Stimulated activated CD4-positive, alpha-beta T cell treated with anti-CD3 and anti-CD28 coated beads, Interleukin-12 subunit alpha, Interleukin-12 subunit beta, amount 100 ng/mL, for 4 hours (primary cell): ENCODE measurements at regions not wholly inside any gene's neighbourhood (a gene's known extent, or its start where the extent isn't known, plus 50 kb on each side); places are given as distances from the start of the nearest gene placed in this dataset.

Experiments
- DNase-seq: peaks from one replicate; pipeline ENCODE4 v3.0.0-alpha.2; 2020

GRCh38 chr1:98420376-98421084, 241.0 kb upstream of the SNX7 start:
- no peak for DNase-seq

- no peak for DNase-seq
These were observed 243.7 kb upstream of the SNX7 start for GRCh38 chr1:98417820-98418219.

- no peak for DNase-seq
These were observed 251.4 kb upstream of the SNX7 start for GRCh38 chr1:98410082-98410481.

GRCh38 chr1:98406352-98407088, 255.0 kb upstream of the SNX7 start:
- DNase-seq: no peak

- no peak for DNase-seq
These were observed 255.9 kb upstream of the SNX7 start for GRCh38 chr1:98405581-98406074.

- DNase-seq: no peak
These were observed 256.7 kb upstream of the SNX7 start for GRCh38 chr1:98404866-98405265.

GRCh38 chr1:98403963-98404480, 257.5 kb upstream of the SNX7 start:
- DNase-seq: no peak

- no peak for DNase-seq
These were observed 258.7 kb upstream of the SNX7 start for GRCh38 chr1:98402860-98403259.

GRCh38 chr1:98400446-98400845, 261.1 kb upstream of the SNX7 start:
- no peak for DNase-seq

GRCh38 chr1:98399218-98399617, 262.3 kb upstream of the SNX7 start:
- no peak for DNase-seq

GRCh38 chr1:98398649-98399048, 262.9 kb upstream of the SNX7 start:
- no peak for DNase-seq

GRCh38 chr1:98398092-98398491, 263.4 kb upstream of the SNX7 start:
- DNase-seq: no peak

GRCh38 chr1:98393719-98394118, 267.8 kb upstream of the SNX7 start:
- DNase-seq: no peak

GRCh38 chr1:98391175-98391574, 270.3 kb upstream of the SNX7 start:
- DNase-seq: no peak

- DNase-seq: no peak
These were observed 271.7 kb upstream of the SNX7 start for GRCh38 chr1:98389809-98390208.

- DNase-seq: no peak
These were observed 273.1 kb upstream of the SNX7 start for GRCh38 chr1:98388441-98388840.

GRCh38 chr1:98387701-98388100, 273.8 kb upstream of the SNX7 start:
- no peak for DNase-seq

GRCh38 chr1:98386675-98387440, 274.7 kb upstream of the SNX7 start:
- no peak for DNase-seq

GRCh38 chr1:98385652-98386051, 275.9 kb upstream of the SNX7 start:
- no peak for DNase-seq

- DNase-seq: no peak
These were observed 276.9 kb upstream of the SNX7 start for GRCh38 chr1:98384461-98385141.

- DNase-seq: no peak
These were observed 278.4 kb upstream of the SNX7 start for GRCh38 chr1:98382986-98383740.

GRCh38 chr1:98382586-98382985, 278.9 kb upstream of the SNX7 start:
- DNase-seq: no peak
